ENCODE measurements at regions not wholly inside any gene's neighbourhood (a gene's known extent, or its start where the extent isn't known, plus 50 kb on each side); places are given as distances from the start of the nearest gene placed in this dataset.

- Histone ChIP-seq H3K79me2 (replicated peaks; ENCODE audit: insufficient read depth) (no peaks in the 10 kb centered on the region; the same call in 1 of the 2 replicates), H3K4me2 (no peak overlapping the region), H3K36me3 (ENCODE audit: insufficient read depth) (no peaks in the 10 kb centered on the region), H3K4me3 (no peak overlapping the region), H2AFZ (no peak overlapping the region), H4K20me1 (replicated peaks; ENCODE audit: insufficient read depth) (no peaks in the 10 kb centered on the region), H3K9me2 (ENCODE audit: insufficient read depth) (peaks cover 4% of the 10 kb centered on the region; the same call in 1 of the 2 replicates), H3K4me1 (ENCODE audit: insufficient read depth) (peaks cover 31% of the 10 kb centered on the region), H3F3A (replicated peaks; ENCODE audit: low read depth) (peaks cover 8% of the 10 kb centered on the region; the same call in 1 of the 2 replicates), H3K27ac (ENCODE audit: low read depth) (no peak overlapping the region), H3K27me3 (ENCODE audit: insufficient read depth) (no peaks in the 10 kb centered on the region)
- Mint-ChIP-seq H3K27ac (no peak overlapping the region), H3K4me3 (no peak overlapping the region), H3K27me3 (ENCODE audit: insufficient read depth, low read depth, poor library complexity) (peaks cover 2% of the 10 kb centered on the region), H3K9me3 (no peaks in the 10 kb centered on the region; the same call in 2 of the 3 replicates), H3K4me1 (peaks cover 40% of the 10 kb centered on the region), H3K36me3 (ENCODE audit: low read depth) (peaks cover 3% of the 10 kb centered on the region; the same call in 2 of the 3 replicates)
- TF ChIP-seq ZNF462 (CRISPR knock-in tag; IDR thresholded peaks at IDR 0.05) (no peak), ZNF331 (CRISPR knock-in tag; IDR thresholded peaks at IDR 0.05; ENCODE audit: low read depth) (no peak), STAT1 (IDR thresholded peaks at IDR 0.05; ENCODE audit: unreplicated experiment) (no peak), EZH2phosphoT487 (IDR thresholded peaks at IDR 0.05; ENCODE audit: unreplicated experiment) (no peak), JUNB (IDR thresholded peaks at IDR 0.05; ENCODE audit: unreplicated experiment) (no peak), EZH2 (IDR thresholded peaks at IDR 0.05; ENCODE audit: low read depth, unreplicated experiment) (no peak), NANOG (IDR thresholded peaks at IDR 0.05; ENCODE audit: borderline replicate concordance) (no peak), POLR2AphosphoS5 (IDR thresholded peaks at IDR 0.05; ENCODE audit: low read depth) (no peak), ETS1 (IDR thresholded peaks at IDR 0.05) (no peak), CREB1 (CRISPR knock-in tag; IDR thresholded peaks at IDR 0.05; ENCODE audit: low read depth) (no peak)
- ATAC-seq = no peak
- DNase-seq (ENCODE audit: low spot score) = no peak
These were observed 86.3 kb upstream of the PELI1 start for GRCh38 chr2:64230540-64230939.

All from GM23338 (cell line).